Stimulated activated CD4-positive, alpha-beta T cell treated with anti-CD3 and anti-CD28 coated beads, Interleukin-15, amount 100 ng/mL, for 1 hour (primary cell): ENCODE measurements at regions not wholly inside any gene's neighbourhood (a gene's known extent, or its start where the extent isn't known, plus 50 kb on each side); places are given as distances from the start of the nearest gene placed in this dataset.

Experiments
- DNase-seq, 2 donors: peaks; one replicate each; pipeline ENCODE4 v3.0.0-alpha.2; 2020; ENCODE audit warnings: low read depth in 1 of 2, low spot score in 1 of 2

- DNase-seq, result no peak
Measured at GRCh38 chr14:31943861-31944255, 133.2 kb upstream of the ARHGAP5 start.

- no peak for DNase-seq
Measured at GRCh38 chr14:31944256-31945073, 132.6 kb upstream of the ARHGAP5 start.

GRCh38 chr14:31945074-31945613, 132.0 kb upstream of the ARHGAP5 start:
- DNase-seq, result no peak

GRCh38 chr14:31945701-31946100, 131.4 kb upstream of the ARHGAP5 start:
- no peak for DNase-seq

- DNase-seq, result no peak
Measured at GRCh38 chr14:31947076-31947475, 130.0 kb upstream of the ARHGAP5 start.

- no peak for DNase-seq
Measured at GRCh38 chr14:31947680-31948595, 129.2 kb upstream of the ARHGAP5 start.

- no peak for DNase-seq
Measured at GRCh38 chr14:31949709-31950108, 127.4 kb upstream of the ARHGAP5 start.

GRCh38 chr14:31950331-31950730, 126.8 kb upstream of the ARHGAP5 start:
- DNase-seq, result no peak

GRCh38 chr14:31950764-31951637, 126.1 kb upstream of the ARHGAP5 start:
- DNase-seq, result no peak

GRCh38 chr14:31951638-31951964, 125.5 kb upstream of the ARHGAP5 start:
- DNase-seq, result no peak

GRCh38 chr14:31952573-31952972, 124.5 kb upstream of the ARHGAP5 start:
- DNase-seq, result no peak

- DNase-seq, result no peak
Measured at GRCh38 chr14:31953210-31953609, 123.9 kb upstream of the ARHGAP5 start.

GRCh38 chr14:31954991-31955390, 122.1 kb upstream of the ARHGAP5 start:
- no peak for DNase-seq

- no peak for DNase-seq
Measured at GRCh38 chr14:31955936-31956579, 121.0 kb upstream of the ARHGAP5 start.

GRCh38 chr14:31957565-31957964, 119.5 kb upstream of the ARHGAP5 start:
- DNase-seq, result no peak

- no peak for DNase-seq
Measured at GRCh38 chr14:31960039-31960438, 117.1 kb upstream of the ARHGAP5 start.

GRCh38 chr14:31961896-31962295, 115.2 kb upstream of the ARHGAP5 start:
- DNase-seq, result no peak

- no peak for DNase-seq
Measured at GRCh38 chr14:31962920-31963319, 114.2 kb upstream of the ARHGAP5 start.

- no peak for DNase-seq
Measured at GRCh38 chr14:31963587-31963986, 113.5 kb upstream of the ARHGAP5 start.

- no peak for DNase-seq
Measured at GRCh38 chr14:31964490-31964889, 112.6 kb upstream of the ARHGAP5 start.
